ENCODE measurements at regions not wholly inside any gene's neighbourhood (a gene's known extent, or its start where the extent isn't known, plus 50 kb on each side); places are given as distances from the start of the nearest gene placed in this dataset.

- TF ChIP-seq, protein P1, sequence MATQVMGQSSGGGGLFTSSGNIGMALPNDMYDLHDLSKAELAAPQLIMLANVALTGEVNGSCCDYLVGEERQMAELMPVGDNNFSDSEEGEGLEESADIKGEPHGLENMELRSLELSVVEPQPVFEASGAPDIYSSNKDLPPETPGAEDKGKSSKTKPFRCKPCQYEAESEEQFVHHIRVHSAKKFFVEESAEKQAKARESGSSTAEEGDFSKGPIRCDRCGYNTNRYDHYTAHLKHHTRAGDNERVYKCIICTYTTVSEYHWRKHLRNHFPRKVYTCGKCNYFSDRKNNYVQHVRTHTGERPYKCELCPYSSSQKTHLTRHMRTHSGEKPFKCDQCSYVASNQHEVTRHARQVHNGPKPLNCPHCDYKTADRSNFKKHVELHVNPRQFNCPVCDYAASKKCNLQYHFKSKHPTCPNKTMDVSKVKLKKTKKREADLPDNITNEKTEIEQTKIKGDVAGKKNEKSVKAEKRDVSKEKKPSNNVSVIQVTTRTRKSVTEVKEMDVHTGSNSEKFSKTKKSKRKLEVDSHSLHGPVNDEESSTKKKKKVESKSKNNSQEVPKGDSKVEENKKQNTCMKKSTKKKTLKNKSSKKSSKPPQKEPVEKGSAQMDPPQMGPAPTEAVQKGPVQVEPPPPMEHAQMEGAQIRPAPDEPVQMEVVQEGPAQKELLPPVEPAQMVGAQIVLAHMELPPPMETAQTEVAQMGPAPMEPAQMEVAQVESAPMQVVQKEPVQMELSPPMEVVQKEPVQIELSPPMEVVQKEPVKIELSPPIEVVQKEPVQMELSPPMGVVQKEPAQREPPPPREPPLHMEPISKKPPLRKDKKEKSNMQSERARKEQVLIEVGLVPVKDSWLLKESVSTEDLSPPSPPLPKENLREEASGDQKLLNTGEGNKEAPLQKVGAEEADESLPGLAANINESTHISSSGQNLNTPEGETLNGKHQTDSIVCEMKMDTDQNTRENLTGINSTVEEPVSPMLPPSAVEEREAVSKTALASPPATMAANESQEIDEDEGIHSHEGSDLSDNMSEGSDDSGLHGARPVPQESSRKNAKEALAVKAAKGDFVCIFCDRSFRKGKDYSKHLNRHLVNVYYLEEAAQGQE (IDR thresholded peaks at IDR 0.05; ENCODE audit: low read depth), result no peak
- TF ChIP-seq EZH2phosphoT487 (IDR thresholded peaks at IDR 0.05; ENCODE audit: borderline replicate concordance), result no peak
- TF ChIP-seq TCF7L2 (IDR thresholded peaks at IDR 0.05; ENCODE audit: borderline replicate concordance, extremely low read depth, insufficient read depth, insufficient read length), result no peak
- TF ChIP-seq ZNF274 (IDR thresholded peaks at IDR 0.05; ENCODE audit: low read depth, low read length), result no peak
- TF ChIP-seq YY1 (IDR thresholded peaks at IDR 0.05; ENCODE audit: extremely low read depth, insufficient replicate concordance, low read depth, low read length), result no peak
- TF ChIP-seq, protein P2, sequence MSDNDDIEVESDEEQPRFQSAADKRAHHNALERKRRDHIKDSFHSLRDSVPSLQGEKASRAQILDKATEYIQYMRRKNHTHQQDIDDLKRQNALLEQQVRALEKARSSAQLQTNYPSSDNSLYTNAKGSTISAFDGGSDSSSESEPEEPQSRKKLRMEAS (IDR thresholded peaks at IDR 0.05), result no peak
- no peak for TF ChIP-seq FOSL1 (IDR thresholded peaks at IDR 0.05; ENCODE audit: low read depth)
- no peak for TF ChIP-seq EGR1 (IDR thresholded peaks at IDR 0.05; ENCODE audit: low read depth)
These were observed 358.3 kb upstream of the KLHL29 start (continued) for GRCh38 chr2:23026671-23027070.

DNA sequence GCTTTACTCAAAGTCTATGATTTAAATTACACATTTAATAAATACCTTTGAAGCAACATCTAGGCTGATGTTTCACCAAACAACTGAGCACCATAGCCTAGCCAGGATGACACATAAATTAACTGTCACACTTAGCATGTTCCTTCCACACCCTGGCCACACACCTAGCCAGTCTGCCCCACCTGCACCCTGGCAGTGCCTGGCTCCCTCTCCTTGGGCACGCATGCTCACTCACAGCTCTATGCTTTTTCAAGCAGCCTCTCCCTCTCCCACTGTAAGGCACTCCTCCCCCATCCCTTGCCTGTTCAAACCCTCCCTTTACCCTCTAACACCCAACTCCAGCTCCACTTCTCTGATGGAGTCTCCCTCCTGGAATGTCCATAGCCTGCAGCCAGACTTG, 357.6 kb upstream of the KLHL29 start:
- no TSS peak for BruUV-seq (replicated peaks)
- Histone ChIP-seq H3K9me2 (ENCODE audit: insufficient read depth) (no peaks in the 10 kb centered on the region), H3K4me3 (replicated peaks in 1 of 2; ENCODE audit: low read depth in 1 of 2, low read length in 2 of 2) (no peak overlapping the region), H3K9me3 (ENCODE audit: control insufficient read depth in 1 of 2, insufficient read depth in 1 of 2, low read depth in 1 of 2, low read length in 2 of 2) (no peaks in the 10 kb centered on the region), H3K4me2 (ENCODE audit: low read length) (no peak overlapping the region), H4K20me1 (ENCODE audit: insufficient read depth) (no peaks in the 10 kb centered on the region), H3K27ac (ENCODE audit: low read depth, low read length) (no peak overlapping the region), H3K27me3 (ENCODE audit: insufficient read depth, low read length) (peaks cover 14% of the 10 kb centered on the region; the same call in 1 of the 2 replicates), H3K4me1 (ENCODE audit: control insufficient read depth in 1 of 2, insufficient read depth in 2 of 2, low read length in 2 of 2) (no peaks in the 10 kb centered on the region), H3K79me2 (ENCODE audit: insufficient read depth, low read length) (no peaks in the 10 kb centered on the region), H3K36me3 (ENCODE audit: control insufficient read depth in 1 of 2, insufficient read depth in 2 of 2, low read length in 2 of 2) (no peaks in the 10 kb centered on the region), H3K9ac (ENCODE audit: low read length) (no peak overlapping the region), H2AFZ (ENCODE audit: low read depth, low read length, poor library complexity, severe bottlenecking) (no peak overlapping the region)
- TF ChIP-seq, protein P2 (IDR thresholded peaks at IDR 0.05), result no peak
- TF ChIP-seq CEBPB (IDR thresholded peaks at IDR 0.05; ENCODE audit: low read depth), result no peak
- TF ChIP-seq SRF (IDR thresholded peaks at IDR 0.05; ENCODE audit: low read depth), result no peak
- TF ChIP-seq CBX3 (IDR thresholded peaks at IDR 0.05; ENCODE audit: low read depth), result no peak
- TF ChIP-seq, protein P3, sequence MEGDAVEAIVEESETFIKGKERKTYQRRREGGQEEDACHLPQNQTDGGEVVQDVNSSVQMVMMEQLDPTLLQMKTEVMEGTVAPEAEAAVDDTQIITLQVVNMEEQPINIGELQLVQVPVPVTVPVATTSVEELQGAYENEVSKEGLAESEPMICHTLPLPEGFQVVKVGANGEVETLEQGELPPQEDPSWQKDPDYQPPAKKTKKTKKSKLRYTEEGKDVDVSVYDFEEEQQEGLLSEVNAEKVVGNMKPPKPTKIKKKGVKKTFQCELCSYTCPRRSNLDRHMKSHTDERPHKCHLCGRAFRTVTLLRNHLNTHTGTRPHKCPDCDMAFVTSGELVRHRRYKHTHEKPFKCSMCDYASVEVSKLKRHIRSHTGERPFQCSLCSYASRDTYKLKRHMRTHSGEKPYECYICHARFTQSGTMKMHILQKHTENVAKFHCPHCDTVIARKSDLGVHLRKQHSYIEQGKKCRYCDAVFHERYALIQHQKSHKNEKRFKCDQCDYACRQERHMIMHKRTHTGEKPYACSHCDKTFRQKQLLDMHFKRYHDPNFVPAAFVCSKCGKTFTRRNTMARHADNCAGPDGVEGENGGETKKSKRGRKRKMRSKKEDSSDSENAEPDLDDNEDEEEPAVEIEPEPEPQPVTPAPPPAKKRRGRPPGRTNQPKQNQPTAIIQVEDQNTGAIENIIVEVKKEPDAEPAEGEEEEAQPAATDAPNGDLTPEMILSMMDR (IDR thresholded peaks at IDR 0.05 in 2 of 3, conservative IDR thresholded peaks at IDR 0.05 in 1 of 3; ENCODE audit: borderline replicate concordance in 1 of 3, insufficient read depth in 1 of 3, low read depth in 2 of 3, low read length in 2 of 3), result no peak
- ChIA-PET POLR2A (no interaction called here), CTCF (no interaction called here), RAD21 (ENCODE audit: low non-redundant PET in 1 of 2, low total read pairs in 2 of 2, uncharacterized antibody in 2 of 2, unreplicated experiment in 2 of 2) (no interaction called here)
- intact Hi-C loops (cut with micrococcal nuclease), result no loop called here
- DNase-seq (ENCODE audit: low read depth, low spot score) (no peak), ATAC-seq (no peak)
